Aorta (tissue), 5 donors: ENCODE measurements at regions not wholly inside any gene's neighbourhood (a gene's known extent, or its start where the extent isn't known, plus 50 kb on each side); places are given as distances from the start of the nearest gene placed in this dataset.

Experiments used
- ATAC-seq: fragments of 200-7000 bp; cut with Tn5 transposase; one replicate; pipeline ENCODE4 v1.9.1; 2022; ENCODE audit warnings: moderate library complexity; ENCODE audit not compliant: low FRiP score
- DNase-seq, 2 donors: peaks; one replicate each; pipeline ENCODE4 v3.0.0-alpha.2; 2020
- H3K27ac ChIP-seq, 2 donors: one replicate each; pipeline ENCODE4 v1.5.1; 2013; ENCODE audit warnings: low read length in 2 of 2, mild to moderate bottlenecking in 2 of 2, moderate library complexity in 2 of 2, control low read depth in 1 of 2, inconsistent platforms in 1 of 2, low read depth in 1 of 2
- H3K27me3 ChIP-seq, 2 donors: one replicate each; pipeline ENCODE4 v1.6.1; 2013; ENCODE audit warnings: control low read depth in 1 of 2, low read length in 1 of 2, mild to moderate bottlenecking in 1 of 2, moderate library complexity in 1 of 2; ENCODE audit not compliant: insufficient read depth in 2 of 2, control insufficient read depth in 1 of 2
- H3K36me3 ChIP-seq, 2 donors: one replicate each; pipeline ENCODE4 v1.6.1; 2013; ENCODE audit warnings: control low read depth in 1 of 2, low read length in 1 of 2, mild to moderate bottlenecking in 1 of 2; ENCODE audit not compliant: insufficient read depth in 2 of 2, control insufficient read depth in 1 of 2
- H3K4me1 ChIP-seq, 2 donors: one replicate each; pipeline ENCODE4 v1.6.1; 2013; ENCODE audit warnings: low read length in 2 of 2, control low read depth in 1 of 2, mild to moderate bottlenecking in 1 of 2, moderate library complexity in 1 of 2; ENCODE audit not compliant: insufficient read depth in 2 of 2, control insufficient read depth in 1 of 2
- H3K4me3 ChIP-seq, 2 donors: one replicate each; pipeline ENCODE4 v1.5.1; 2013; ENCODE audit warnings: low read length in 2 of 2, control low read depth in 1 of 2, mild to moderate bottlenecking in 1 of 2
- H3K9me3 ChIP-seq: one replicate; pipeline ENCODE4 v1.6.1; 2013; ENCODE audit warnings: mild to moderate bottlenecking, low read length; ENCODE audit not compliant: control insufficient read depth
- WGBS, 2 donors: extraction: QIAGEN DNeasy Blood & Tissue Kit; methylation state at CpG; one replicate each; pipeline ENCODE4 v1.1.7; 2013; 5-methylcytosine and 5-hydroxymethylcytosine counted together
- intact Hi-C, 2 donors: fragments of 100-400 bp; cut with DNase I; formaldehyde crosslinking; loops; one replicate each; pipeline versions ENCODE4 v1.14.2 to v1.15.0; 2022
- donor health status: healthy with polysubstance abuse.
- donor health status: Bipolar disorder and iron deficiency.
- donor health status: DM: no; HTN: no; CAD: no.
- donor health status: DM: no; HTN: no; CAD: no.
- donor health status: DM: yes; HTN: yes; CAD: no.

- Histone ChIP-seq H3K9me3 (no peaks in the 10 kb centered on the region), H3K4me1 (no peaks in the 10 kb centered on the region), H3K4me3 (no peak overlapping the region), H3K36me3 (no peaks in the 10 kb centered on the region), H3K27me3 (no peaks in the 10 kb centered on the region), H3K27ac (no peak overlapping the region)
- intact Hi-C loops = no loop called here
- WGBS, 2 donors = 92 to 94% methylated on average over 6 of the region's 6 CpGs
- ATAC-seq (no peak), DNase-seq (no peak)
Observed at GRCh38 chr5:74480201-74480600, 160.3 kb downstream of the ENC1 start.

- Histone ChIP-seq H3K27ac (no peak overlapping the region), H3K4me3 (no peak overlapping the region), H3K4me1 (no peaks in the 10 kb centered on the region), H3K27me3 (no peaks in the 10 kb centered on the region), H3K9me3 (no peaks in the 10 kb centered on the region), H3K36me3 (no peaks in the 10 kb centered on the region)
- DNase-seq (no peak), ATAC-seq (no peak)
- WGBS, 2 donors = 72 to 81% methylated on average over 5 of the region's 5 CpGs
- intact Hi-C loops = no loop called here
Observed at GRCh38 chr5:74478328-74478727, 162.2 kb downstream of the ENC1 start.

GRCh38 chr5:74477761-74478160 is 162.8 kb downstream of the ENC1 start:
- Histone ChIP-seq H3K4me1 (no peaks in the 10 kb centered on the region), H3K36me3 (no peaks in the 10 kb centered on the region), H3K27ac (no peak overlapping the region), H3K9me3 (no peaks in the 10 kb centered on the region), H3K4me3 (no peak overlapping the region), H3K27me3 (no peaks in the 10 kb centered on the region)
- WGBS, 2 donors = 91 to 92% methylated on average over 12 of the region's 12 CpGs
- intact Hi-C loops = no loop called here
- ATAC-seq = no peak
- DNase-seq = no peak

- H3K4me1 ChIP-seq = no peaks in the 10 kb centered on the region
- H3K36me3 ChIP-seq = no peaks in the 10 kb centered on the region
- no peak for DNase-seq
- no peak overlapping the region for H3K27ac ChIP-seq
- H3K4me3 ChIP-seq = no peak overlapping the region
- no peaks in the 10 kb centered on the region for H3K27me3 ChIP-seq
- H3K9me3 ChIP-seq = no peaks in the 10 kb centered on the region
- ATAC-seq = no peak
- WGBS, 2 donors = 88 to 92% methylated on average over 7 of the region's 7 CpGs
- intact Hi-C loops = no loop called here
Observed at GRCh38 chr5:74476819-74477453, 163.6 kb downstream of the ENC1 start.

GRCh38 chr5:74476046-74476818 is 164.3 kb downstream of the ENC1 start:
- Histone ChIP-seq H3K4me1 (no peaks in the 10 kb centered on the region), H3K27ac (no peak overlapping the region), H3K4me3 (no peak overlapping the region), H3K9me3 (no peaks in the 10 kb centered on the region), H3K27me3 (no peaks in the 10 kb centered on the region), H3K36me3 (no peaks in the 10 kb centered on the region)
- intact Hi-C loops = no loop called here
- WGBS, 2 donors = 79 to 81% methylated on average over 7 of the region's 7 CpGs
- DNase-seq = no peak
- ATAC-seq = no peak

- intact Hi-C loops = no loop called here
- 88 to 91% methylated on average over 2 of the region's 2 CpGs for WGBS, 2 donors
- Histone ChIP-seq H3K4me1 (no peaks in the 10 kb centered on the region), H3K9me3 (no peaks in the 10 kb centered on the region), H3K36me3 (no peaks in the 10 kb centered on the region), H3K27me3 (peaks cover 0 to 2% of the 10 kb centered on the region in 2 donors), H3K4me3 (no peak overlapping the region), H3K27ac (no peak overlapping the region)
- no peak for DNase-seq
- ATAC-seq = no peak
Observed at GRCh38 chr5:74471875-74472274, 168.7 kb downstream of the ENC1 start.

- Histone ChIP-seq H3K27ac (no peak overlapping the region), H3K36me3 (no peaks in the 10 kb centered on the region), H3K4me3 (no peak overlapping the region), H3K27me3 (peaks cover 0 to 2% of the 10 kb centered on the region in 2 donors), H3K9me3 (no peaks in the 10 kb centered on the region), H3K4me1 (no peaks in the 10 kb centered on the region)
- intact Hi-C loops = no loop called here
- DNase-seq (no peak), ATAC-seq (no peak)
- 83 to 85% methylated on average over 8 of the region's 8 CpGs for WGBS, 2 donors
Observed at GRCh38 chr5:74469234-74469994, 171.1 kb downstream of the ENC1 start.

GRCh38 chr5:74468421-74468820 is 172.1 kb downstream of the ENC1 start:
- Histone ChIP-seq H3K27me3 (peaks cover 0 to 2% of the 10 kb centered on the region in 2 donors), H3K4me1 (no peaks in the 10 kb centered on the region), H3K4me3 (no peak overlapping the region), H3K27ac (no peak overlapping the region), H3K9me3 (no peaks in the 10 kb centered on the region), H3K36me3 (no peaks in the 10 kb centered on the region)
- no peak for ATAC-seq
- intact Hi-C loops = no loop called here
- no peak for DNase-seq
- WGBS, 2 donors = 95 to 98% methylated on average over 5 of the region's 5 CpGs
